T-helper 1 cell treated with Interleukin-12 subunit alpha and Interleukin-12 subunit beta and Interleukin-4 antibody, amounts not matched to agents 30 μg/mL and 1 μg/mL, for 36 hours (primary cell): ENCODE measurements at regions not wholly inside any gene's neighbourhood (a gene's known extent, or its start where the extent isn't known, plus 50 kb on each side); places are given as distances from the start of the nearest gene placed in this dataset.
"Not testable (repeated sequence)": the region's sequence is repeated elsewhere in the genome, so short reads cannot be mapped to it uniquely, and the experiment has no call there.

Source experiments
- H3K27ac Mint-ChIP-seq: one replicate; pipeline ENCODE4 v1.8.0; 2021; ENCODE audit warnings: mild to moderate bottlenecking, mixed read lengths
- H3K27me3 Mint-ChIP-seq: one replicate; pipeline ENCODE4 v1.8.0; 2021; ENCODE audit warnings: low read depth, mixed read lengths
- H3K36me3 Mint-ChIP-seq: one replicate; pipeline ENCODE4 v1.8.0; 2021; ENCODE audit warnings: low read depth, mixed read lengths
- H3K4me1 Mint-ChIP-seq: one replicate; pipeline ENCODE4 v1.8.0; 2021; ENCODE audit warnings: low read depth, mixed read lengths
- H3K4me3 Mint-ChIP-seq: one replicate; pipeline ENCODE4 v1.8.0; 2021; ENCODE audit warnings: mild to moderate bottlenecking, moderate library complexity, mixed read lengths
- H3K9me3 Mint-ChIP-seq: one replicate; pipeline ENCODE4 v1.8.0; 2021; ENCODE audit warnings: mixed read lengths

DNA sequence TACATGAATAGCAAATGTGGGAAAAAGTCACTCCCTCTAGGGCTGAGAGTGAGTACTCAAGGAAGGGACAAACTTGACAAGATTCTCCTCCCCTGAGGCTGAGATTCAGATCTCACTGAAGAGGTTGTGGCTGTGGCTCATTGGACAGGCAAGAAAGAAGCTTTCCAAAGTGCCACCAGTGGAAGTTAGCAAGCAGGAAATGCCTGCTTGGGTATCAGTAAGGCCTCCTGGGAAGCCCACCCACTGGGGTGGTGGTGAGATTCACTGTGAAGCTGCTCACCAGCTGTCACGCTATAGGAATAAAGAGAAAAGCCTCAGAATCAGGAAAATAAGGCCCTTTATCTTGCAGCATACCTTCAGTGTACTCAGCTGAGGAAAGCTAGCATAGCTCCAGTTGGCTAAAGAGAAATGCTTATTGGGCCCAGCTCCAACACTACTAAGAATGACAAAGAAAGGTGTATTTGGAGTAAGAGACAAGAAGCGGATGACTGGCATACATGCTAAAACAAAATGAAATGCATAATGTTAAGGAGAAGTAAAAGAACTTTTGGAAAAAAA lies 274.4 kb upstream of the TOM1L1 start:
- Mint-ChIP-seq H3K27me3 (no peaks in the 10 kb centered on the region), H3K9me3 (no peaks in the 10 kb centered on the region), H3K4me1 (no peaks in the 10 kb centered on the region), H3K36me3 (no peaks in the 10 kb centered on the region), H3K4me3 (no peak overlapping the region), H3K27ac (no peak overlapping the region)

DNA sequence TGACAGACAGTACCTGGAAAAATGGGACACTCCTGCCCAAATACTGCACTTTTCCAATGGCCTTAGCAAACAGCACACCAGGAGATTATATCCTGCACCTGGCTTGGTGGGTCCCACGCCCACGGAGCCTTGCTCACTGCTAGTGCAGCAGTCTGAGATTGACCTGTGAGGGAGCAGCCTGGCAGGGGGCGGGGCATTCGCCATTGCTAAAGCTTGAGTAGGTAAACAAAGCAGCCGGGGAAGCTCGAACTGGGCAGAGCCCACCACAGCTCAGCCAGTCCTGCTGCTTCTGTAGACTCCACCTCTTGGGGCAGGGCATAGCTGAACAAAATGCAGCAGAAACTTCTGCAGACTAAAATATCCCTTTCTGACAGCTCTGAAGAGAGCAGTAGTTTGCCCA lies 261.2 kb upstream of the TOM1L1 start:
- H3K27ac Mint-ChIP-seq, H3K4me1 Mint-ChIP-seq, H3K27me3 Mint-ChIP-seq, H3K36me3 Mint-ChIP-seq, H3K4me3 Mint-ChIP-seq: not testable (repeated sequence)
- H3K9me3 Mint-ChIP-seq: peaks cover 33% of the 10 kb centered on the region

DNA sequence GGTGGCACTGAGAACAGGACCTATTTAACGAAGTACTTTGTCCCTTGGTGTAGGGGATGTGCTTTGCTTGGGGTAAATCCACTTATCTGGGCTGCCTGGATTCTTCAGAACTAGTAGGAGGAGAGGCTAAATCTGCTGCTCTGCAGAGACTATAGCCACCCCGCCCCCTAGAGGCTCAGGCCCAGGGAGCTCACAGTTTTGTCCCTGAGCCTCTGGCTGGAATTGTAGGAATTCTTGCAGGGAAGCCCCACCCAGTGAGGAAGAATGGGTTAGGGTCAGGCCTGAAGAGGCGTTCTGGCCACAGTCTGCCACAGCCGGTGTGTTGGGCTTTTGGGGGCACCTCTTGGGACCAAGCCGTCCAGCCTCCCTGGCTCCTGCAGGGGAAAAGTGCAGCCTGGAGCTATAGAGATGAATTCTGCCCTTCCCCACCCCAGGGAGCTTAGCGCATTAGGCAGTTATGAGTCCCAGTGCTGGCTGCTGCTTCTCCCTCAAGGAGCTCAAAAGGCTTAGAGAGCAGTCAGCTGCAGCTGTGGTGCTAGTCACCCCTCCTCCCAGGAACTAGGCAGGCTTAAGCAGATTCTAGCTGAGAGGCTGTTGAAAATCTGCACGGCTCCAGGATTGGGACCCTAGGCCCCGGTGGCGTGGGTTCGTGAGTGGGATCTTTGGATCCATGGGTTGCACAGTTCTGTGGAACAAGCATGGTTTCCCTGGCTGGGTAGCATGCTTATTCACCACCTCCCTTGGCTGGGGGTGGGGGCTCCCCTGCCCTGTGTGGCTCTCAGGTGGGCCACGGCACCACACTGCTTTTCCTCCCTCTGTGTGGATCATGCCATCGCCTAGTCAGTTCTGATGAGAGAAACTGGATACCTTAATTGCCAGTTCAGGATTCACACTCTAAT lies 237.4 kb upstream of the TOM1L1 start:
- Mint-ChIP-seq H3K27me3 (no peaks in the 10 kb centered on the region), H3K4me3 (no peak overlapping the region), H3K36me3 (no peaks in the 10 kb centered on the region), H3K9me3 (peaks cover 27% of the 10 kb centered on the region), H3K27ac (no peak overlapping the region), H3K4me1 (no peaks in the 10 kb centered on the region)

DNA sequence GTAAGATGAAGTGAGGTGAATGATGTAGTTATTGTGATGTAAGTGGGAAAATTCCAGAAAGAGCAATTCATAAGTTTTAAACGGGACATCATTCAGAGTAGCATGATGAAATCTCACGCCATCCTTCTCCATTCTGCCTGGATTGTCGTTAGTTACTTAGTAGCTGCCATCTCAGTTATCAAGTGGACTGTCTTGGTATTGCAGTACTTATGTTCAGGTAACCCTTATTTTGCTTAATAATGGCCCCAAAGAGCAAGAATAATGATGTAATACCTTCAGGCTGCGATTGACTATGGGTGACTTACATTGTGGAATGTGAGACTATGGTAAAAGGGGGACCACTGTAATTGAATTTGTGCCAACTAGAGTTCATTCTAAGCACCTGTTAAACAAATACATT lies 234.1 kb upstream of the TOM1L1 start:
- Mint-ChIP-seq H3K9me3 (peaks cover 16% of the 10 kb centered on the region), H3K27ac (no peak overlapping the region), H3K36me3 (no peaks in the 10 kb centered on the region), H3K4me1 (no peaks in the 10 kb centered on the region), H3K27me3 (no peaks in the 10 kb centered on the region), H3K4me3 (no peak overlapping the region)

DNA sequence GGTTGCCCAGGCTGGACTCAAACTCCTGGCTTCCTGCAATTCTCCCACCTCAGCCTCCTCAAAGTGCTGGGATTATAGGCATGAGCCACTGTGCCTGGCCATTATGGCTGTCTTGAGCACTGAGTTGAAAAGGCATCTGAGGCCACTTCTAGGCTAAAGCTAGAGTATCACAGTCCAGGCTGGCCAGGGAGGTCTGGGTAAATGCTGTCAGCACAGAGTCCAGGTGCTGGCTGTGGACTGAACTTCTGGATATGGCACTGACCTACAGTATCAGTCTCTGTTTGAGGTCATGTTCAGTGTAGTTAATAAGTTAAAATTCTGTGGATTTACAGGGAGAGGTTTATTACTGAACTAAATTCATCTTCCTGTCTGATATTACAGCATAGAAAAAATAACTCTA lies 222.5 kb upstream of the TOM1L1 start:
- Mint-ChIP-seq H3K36me3 (no peaks in the 10 kb centered on the region), H3K27me3 (no peaks in the 10 kb centered on the region), H3K4me3 (no peak overlapping the region), H3K27ac (no peak overlapping the region), H3K4me1 (no peaks in the 10 kb centered on the region), H3K9me3 (peaks cover 19% of the 10 kb centered on the region)

DNA sequence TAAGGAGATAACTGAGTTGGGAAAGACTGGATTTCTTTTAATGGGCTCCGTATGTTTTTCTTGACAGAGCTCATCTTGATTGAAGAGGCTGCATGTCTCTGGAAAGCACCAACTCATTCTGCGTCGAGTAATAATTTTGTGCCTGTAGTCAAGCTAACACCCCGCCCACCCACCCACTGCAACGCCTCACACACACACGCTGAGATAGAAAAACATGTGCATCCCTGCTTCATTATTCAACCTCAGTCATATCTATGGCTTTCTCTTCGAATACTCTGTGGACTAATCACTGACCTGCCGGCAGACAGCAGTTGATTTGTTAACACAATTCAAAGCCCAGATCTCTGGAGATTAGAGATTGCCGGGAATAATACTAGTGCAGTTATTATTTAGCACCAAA lies 220.2 kb upstream of the TOM1L1 start:
- no peak overlapping the region for H3K27ac Mint-ChIP-seq
- no peaks in the 10 kb centered on the region for H3K27me3 Mint-ChIP-seq
- no peaks in the 10 kb centered on the region for H3K36me3 Mint-ChIP-seq
- peaks cover 14% of the 10 kb centered on the region for H3K9me3 Mint-ChIP-seq
- no peak overlapping the region for H3K4me3 Mint-ChIP-seq
- no peaks in the 10 kb centered on the region for H3K4me1 Mint-ChIP-seq

DNA sequence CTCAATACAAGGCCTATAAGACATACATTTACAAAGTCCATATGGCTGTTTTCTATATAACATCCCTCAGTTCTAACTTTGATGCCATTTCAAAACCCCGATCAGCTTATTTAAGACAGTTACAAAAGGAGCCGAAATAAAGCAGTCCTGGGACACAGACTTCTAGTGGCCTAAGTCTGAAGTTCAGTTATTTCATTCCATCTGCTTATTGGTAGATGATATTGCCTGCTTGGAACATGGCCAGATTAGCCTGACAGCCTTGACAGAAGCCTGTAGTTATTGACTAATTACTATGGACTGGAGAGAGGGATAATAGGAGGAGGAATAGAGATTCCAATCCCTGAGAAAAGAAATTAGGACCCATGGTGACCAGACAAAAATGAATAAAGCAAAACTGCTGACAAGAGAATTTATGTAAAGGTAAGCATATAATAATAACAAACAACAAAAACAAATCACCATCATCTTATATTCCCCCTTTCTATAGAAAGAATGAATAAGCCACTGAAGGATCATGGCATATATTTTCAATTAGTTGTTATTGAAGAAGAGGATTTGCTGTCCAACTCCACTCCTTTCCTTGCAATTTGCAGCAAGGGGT lies 206.3 kb upstream of the TOM1L1 start:
- Mint-ChIP-seq H3K36me3 (no peaks in the 10 kb centered on the region), H3K9me3 (peaks cover 7% of the 10 kb centered on the region), H3K27me3 (no peaks in the 10 kb centered on the region)

DNA sequence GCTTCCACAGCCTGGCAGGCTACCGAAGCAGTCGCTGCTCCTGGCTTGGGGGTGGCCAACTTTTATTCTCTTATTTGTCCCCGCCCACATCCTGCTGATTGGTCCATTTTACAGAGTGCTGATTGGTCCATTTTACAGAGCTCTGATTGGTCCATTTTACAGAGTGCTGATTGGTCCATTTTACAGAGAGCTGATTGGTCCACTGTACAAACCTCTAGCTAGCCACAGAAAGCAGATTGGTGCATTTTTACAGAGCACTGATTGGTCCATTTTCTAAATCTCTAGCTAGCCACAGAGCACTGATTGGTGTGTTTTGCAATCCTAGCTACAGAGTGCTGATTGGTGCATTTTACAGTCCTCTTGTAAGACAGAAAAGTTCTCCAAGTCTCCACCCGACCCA lies 187.9 kb upstream of the TOM1L1 start:
- H3K4me1 Mint-ChIP-seq, H3K4me3 Mint-ChIP-seq, H3K27me3 Mint-ChIP-seq, H3K27ac Mint-ChIP-seq, H3K36me3 Mint-ChIP-seq: not testable (repeated sequence)
- H3K9me3 Mint-ChIP-seq: peaks cover 11% of the 10 kb centered on the region

More for the DNA sequence above, 206.3 kb upstream of the TOM1L1 start:
- Mint-ChIP-seq H3K4me3 (no peak overlapping the region), H3K27ac (no peak overlapping the region), H3K4me1 (no peaks in the 10 kb centered on the region)

DNA sequence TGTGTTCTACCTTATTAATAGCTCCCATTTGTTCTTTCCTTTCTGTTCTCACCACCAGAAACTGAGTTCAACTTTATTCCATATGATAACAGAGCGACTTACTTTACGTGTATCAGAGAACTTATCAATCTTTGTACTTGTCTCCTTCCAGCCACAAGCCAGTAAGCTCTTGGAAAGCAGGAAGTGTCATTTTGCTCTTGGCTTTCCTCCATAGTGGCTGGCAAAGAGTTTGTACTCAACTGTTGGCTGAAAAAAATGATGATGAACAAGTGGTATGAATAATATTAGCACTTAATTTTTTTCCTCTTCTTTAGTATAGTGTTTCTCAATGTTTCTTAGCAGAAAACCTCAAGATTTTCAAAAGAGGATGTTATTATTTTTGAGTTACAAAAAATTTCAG lies 182.4 kb upstream of the TOM1L1 start:
- Mint-ChIP-seq H3K4me1 (no peaks in the 10 kb centered on the region), H3K27ac (no peak overlapping the region), H3K36me3 (no peaks in the 10 kb centered on the region), H3K27me3 (no peaks in the 10 kb centered on the region), H3K9me3 (peaks cover 13% of the 10 kb centered on the region), H3K4me3 (no peak overlapping the region)

DNA sequence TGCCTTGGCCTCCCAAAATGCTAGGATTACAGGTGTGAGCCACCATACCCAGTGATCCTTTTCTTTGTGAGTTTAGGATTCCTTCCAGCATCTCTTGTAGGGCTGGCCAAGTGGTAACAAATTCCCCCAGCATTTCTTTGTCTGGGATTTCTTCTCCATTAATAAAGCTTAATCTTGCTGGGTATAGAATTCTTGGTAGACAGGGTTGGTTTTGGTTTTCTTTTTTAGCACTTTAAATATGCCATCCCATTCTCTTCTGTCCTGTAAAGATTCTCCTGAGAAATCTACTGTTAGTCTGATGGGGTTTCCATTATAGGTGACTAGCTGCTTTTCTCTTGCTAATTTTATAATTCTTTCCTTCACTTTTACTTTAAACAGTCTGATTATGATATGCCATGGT lies 173.0 kb upstream of the TOM1L1 start:
- Mint-ChIP-seq H3K4me3 (no peak overlapping the region), H3K36me3 (no peaks in the 10 kb centered on the region), H3K27ac (no peak overlapping the region), H3K27me3 (no peaks in the 10 kb centered on the region), H3K4me1 (no peaks in the 10 kb centered on the region), H3K9me3 (peaks cover 52% of the 10 kb centered on the region)

DNA sequence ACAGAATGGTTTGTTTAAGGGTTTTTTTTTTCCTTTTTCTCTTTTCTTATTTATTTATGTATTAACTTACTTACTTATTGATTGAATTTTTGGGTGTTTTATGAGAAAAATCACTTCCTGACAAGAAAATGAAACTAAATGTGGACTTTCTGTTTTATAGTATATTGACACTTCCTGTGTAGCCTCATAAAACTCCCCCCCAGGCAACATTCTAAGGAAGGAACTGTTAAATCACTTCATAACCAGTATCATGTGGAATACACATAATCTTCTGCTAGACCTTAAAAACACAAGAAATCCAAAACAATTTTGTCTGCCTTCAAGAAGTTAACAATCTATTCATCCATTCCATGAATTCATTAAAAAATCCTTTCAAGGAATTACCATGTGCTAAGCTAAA lies 164.1 kb upstream of the TOM1L1 start:
- Mint-ChIP-seq H3K27ac (no peak overlapping the region), H3K27me3 (no peaks in the 10 kb centered on the region), H3K9me3 (peaks cover 18% of the 10 kb centered on the region), H3K4me1 (no peaks in the 10 kb centered on the region), H3K36me3 (no peaks in the 10 kb centered on the region), H3K4me3 (no peak overlapping the region)

DNA sequence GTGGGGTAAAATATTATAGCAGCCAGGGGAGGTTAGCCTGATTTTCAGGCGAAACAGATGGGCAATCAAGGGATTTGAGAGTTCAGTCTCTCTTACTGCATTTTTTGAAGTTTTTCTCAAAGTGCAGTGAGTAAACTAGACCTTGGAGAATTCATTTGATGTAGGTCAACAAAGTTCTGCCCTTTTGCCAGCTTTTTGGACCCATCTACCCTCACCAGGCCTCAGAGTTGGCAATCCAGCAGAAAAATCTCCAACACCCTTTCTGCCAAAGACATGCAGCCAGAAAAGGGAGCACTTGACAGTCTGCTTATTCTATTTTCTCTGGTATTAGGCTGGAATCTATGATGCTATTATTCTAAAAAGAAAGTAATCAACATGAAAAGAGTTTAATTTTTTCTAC lies 162.2 kb upstream of the TOM1L1 start:
- Mint-ChIP-seq H3K4me3 (no peak overlapping the region), H3K27ac (no peak overlapping the region), H3K27me3 (no peaks in the 10 kb centered on the region), H3K36me3 (no peaks in the 10 kb centered on the region), H3K4me1 (no peaks in the 10 kb centered on the region), H3K9me3 (peaks cover 15% of the 10 kb centered on the region)

DNA sequence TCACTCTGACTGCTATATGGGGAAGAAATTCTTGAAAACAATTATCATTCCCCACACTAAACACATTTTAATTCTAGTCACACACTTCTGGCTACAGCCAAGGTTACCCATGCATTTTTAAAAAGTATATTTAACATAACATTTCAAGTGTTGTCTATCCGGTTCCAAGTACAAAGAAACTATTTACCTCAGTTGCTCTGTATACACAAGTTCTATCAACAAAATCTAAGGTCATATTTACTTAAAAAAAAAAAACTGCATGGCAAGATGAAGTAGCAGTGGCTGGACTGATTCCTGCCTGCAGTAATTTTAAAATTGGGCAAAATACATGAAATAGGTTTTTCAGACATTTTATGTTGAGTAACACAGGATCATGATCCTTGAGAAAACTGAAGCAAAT lies 155.9 kb upstream of the TOM1L1 start:
- no peaks in the 10 kb centered on the region for H3K36me3 Mint-ChIP-seq
- H3K4me3 Mint-ChIP-seq: no peak overlapping the region
- H3K9me3 Mint-ChIP-seq: peaks cover 27% of the 10 kb centered on the region
- H3K27ac Mint-ChIP-seq: no peak overlapping the region
- H3K4me1 Mint-ChIP-seq: no peaks in the 10 kb centered on the region
- H3K27me3 Mint-ChIP-seq: no peaks in the 10 kb centered on the region

DNA sequence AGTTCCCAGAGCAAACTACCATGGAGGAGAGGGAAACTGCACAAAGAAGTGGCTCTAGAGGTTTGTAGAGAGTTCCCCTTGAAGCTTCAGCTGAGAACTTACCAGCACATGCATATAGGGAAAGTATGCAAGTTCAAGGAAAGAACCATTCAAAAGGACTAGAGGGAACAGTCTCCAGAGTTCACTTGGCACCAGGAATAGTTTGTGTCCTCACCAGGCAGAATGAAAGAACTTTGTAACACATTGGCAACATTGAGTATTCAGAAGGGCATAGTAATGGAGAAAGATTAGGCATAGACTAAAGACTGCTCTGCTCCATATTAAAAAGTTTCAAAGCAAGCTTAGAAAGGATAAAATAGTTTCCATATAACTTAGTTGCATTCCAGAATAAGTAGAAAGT lies 155.4 kb upstream of the TOM1L1 start:
- Mint-ChIP-seq H3K4me3 (no peak overlapping the region), H3K4me1 (no peaks in the 10 kb centered on the region), H3K36me3 (no peaks in the 10 kb centered on the region), H3K9me3 (peaks cover 25% of the 10 kb centered on the region), H3K27ac (no peak overlapping the region), H3K27me3 (no peaks in the 10 kb centered on the region)

DNA sequence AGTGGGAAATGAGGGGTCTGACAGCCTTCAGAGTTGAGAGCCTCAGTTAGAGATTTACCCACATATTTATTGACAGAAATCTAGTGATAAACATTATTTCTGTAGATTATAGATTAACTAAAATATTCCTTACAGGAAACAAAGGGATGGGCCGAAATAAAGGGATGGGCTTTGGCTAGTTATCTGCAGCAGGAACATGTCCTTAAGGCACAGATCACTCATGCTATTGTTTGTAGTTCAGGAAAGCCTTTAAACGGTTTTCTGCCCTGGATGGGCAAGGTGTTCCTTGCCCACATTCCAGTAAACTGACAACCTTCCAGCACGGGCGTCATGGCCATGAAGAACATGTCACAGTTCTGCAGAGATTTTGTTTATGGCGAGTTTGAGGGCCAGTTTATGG lies 154.8 kb upstream of the TOM1L1 start:
- H3K4me1 Mint-ChIP-seq: no peaks in the 10 kb centered on the region
- H3K27me3 Mint-ChIP-seq: no peaks in the 10 kb centered on the region
- H3K27ac Mint-ChIP-seq: no peak overlapping the region
- no peaks in the 10 kb centered on the region for H3K36me3 Mint-ChIP-seq
- peaks cover 25% of the 10 kb centered on the region for H3K9me3 Mint-ChIP-seq
- H3K4me3 Mint-ChIP-seq: no peak overlapping the region
